GM10266 (cell line): ENCODE measurements at regions not wholly inside any gene's neighbourhood (a gene's known extent, or its start where the extent isn't known, plus 50 kb on each side); places are given as distances from the start of the nearest gene placed in this dataset.

Experiments used
- DNase-seq: peaks from one replicate; pipeline ENCODE4 v3.0.0; 2012; ENCODE audit errors: extremely low spot score
- CTCF ChIP-seq: IDR thresholded peaks from 2 replicates; pipeline ENCODE4 v1.5.1; 2012; ENCODE audit warnings: mild to moderate bottlenecking, low read depth; ENCODE audit not compliant: control insufficient read depth, insufficient read depth; ENCODE audit errors: missing control alignments

GRCh38 chr2:59594671-59595222 is 958.7 kb downstream of the BCL11A start:
- no peak for TF ChIP-seq CTCF
- no peak for DNase-seq

GRCh38 chr2:59590798-59591197 is 962.7 kb downstream of the BCL11A start:
- DNase-seq, result no peak
- no peak for TF ChIP-seq CTCF

GRCh38 chr2:59589881-59590280 is 963.6 kb downstream of the BCL11A start:
- no peak for TF ChIP-seq CTCF
- no peak for DNase-seq

GRCh38 chr2:59588286-59588685 is 965.2 kb downstream of the BCL11A start:
- no peak for TF ChIP-seq CTCF
- no peak for DNase-seq

GRCh38 chr2:59586176-59586575 is 967.3 kb downstream of the BCL11A start:
- no peak for DNase-seq
- no peak for TF ChIP-seq CTCF

- DNase-seq, result no peak
- no peak for TF ChIP-seq CTCF
These were observed 967.8 kb downstream of the BCL11A start for GRCh38 chr2:59585655-59586054.

- DNase-seq, result no peak
- TF ChIP-seq CTCF, result no peak
These were observed 968.5 kb downstream of the BCL11A start for GRCh38 chr2:59584958-59585357.
